ENCODE measurements at regions not wholly inside any gene's neighbourhood (a gene's known extent, or its start where the extent isn't known, plus 50 kb on each side); places are given as distances from the start of the nearest gene placed in this dataset.

DNA sequence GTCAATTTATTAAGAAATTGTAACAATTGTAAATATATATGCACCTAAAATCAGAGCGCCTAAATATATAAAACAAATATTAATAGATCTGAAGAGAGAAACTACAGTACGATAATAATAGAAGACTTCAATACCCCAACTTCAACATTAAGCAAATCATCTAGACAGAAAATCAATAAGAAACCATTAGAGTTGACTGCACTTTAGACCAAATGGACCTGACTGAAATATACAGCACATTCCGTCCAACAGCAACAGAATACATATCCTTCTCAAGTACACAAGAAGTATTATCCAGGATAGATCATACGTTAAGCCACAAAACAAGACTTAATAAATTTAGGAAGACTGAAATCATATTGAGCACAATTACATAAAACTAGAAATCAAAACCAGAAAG lies 208.7 kb downstream of the MED10 start:
- DNase-seq (ENCODE audit: low read depth, low spot score) = no peak

DNA sequence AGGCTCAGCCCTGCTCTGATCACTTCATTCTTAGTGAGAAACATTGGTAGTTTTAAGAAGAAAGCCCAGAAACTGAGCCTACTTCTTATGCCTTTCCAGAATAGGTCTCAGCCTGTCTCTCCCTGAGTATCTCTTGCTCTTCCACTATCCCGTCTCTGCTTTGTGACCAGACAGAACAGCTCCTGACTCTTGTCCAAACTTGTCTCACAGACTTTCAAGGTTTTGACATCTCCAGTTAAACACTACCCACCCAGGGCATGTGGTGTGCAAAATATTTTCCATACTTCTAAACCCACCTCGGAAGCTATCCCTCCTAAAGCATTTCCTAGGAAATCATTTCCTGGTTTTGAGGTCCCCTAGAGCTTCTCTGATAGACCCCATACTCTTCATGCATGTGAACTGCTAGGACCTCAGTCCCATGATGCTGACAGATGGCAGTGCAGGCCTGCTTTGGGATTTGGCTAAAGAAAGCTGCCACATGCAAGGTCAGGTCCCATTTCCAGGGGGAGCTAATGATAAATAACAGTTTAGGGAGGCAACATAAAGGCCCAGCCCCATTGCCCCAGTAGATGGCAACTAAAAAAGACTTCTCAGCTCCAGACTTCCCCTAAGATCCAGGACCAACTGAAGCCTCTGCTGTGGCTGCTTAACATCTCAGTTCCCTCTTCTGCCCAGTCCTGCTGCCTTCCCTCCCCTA lies 211.5 kb downstream of the MED10 start:
- DNase-seq (ENCODE audit: low read depth, low spot score) = no peak

DNA sequence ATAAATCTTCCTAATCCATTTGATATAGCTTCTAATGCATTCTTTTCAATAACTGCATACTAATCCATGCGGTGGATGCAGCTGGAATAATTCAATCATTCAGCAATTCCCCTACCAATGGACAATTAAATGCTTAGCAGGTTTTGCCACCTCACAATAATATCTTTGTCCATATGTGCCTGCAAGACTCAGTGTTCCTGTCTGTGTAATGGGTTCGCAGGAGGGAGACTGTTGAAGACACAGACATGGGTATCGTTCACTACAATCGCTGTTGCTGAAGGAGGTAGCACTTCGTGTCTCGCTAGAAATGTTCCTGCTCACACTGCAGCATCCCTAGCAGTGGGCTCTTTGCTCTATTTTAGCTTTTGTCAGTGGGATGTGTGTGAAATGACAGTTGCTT lies 214.4 kb downstream of the MED10 start:
- no peak for DNase-seq (ENCODE audit: low read depth, low spot score)

DNA sequence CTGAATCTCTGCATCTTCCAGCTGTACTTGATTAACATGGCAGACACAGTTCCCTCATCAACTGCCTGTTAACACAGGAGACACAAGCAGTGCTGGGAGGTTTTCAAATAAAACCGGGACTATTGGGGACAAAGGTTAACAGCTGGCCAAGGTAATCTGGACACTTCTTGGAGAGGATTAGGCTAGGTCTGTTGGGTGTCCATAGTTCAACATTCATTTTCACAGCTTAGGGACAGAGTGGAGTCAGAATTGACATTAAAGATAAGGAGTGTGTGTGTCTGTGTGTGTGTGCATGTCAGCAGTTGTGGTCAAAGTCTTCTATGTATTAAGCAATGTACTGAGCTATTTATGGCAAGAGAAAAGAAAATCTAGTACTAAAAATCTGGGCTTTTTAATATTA lies 216.2 kb downstream of the MED10 start:
- no peak for DNase-seq (ENCODE audit: low read depth, low spot score)

- no peak for DNase-seq (ENCODE audit: low read depth, low spot score)
Measured at GRCh38 chr5:6161257-6161656, 217.1 kb downstream of the MED10 start.

DNA sequence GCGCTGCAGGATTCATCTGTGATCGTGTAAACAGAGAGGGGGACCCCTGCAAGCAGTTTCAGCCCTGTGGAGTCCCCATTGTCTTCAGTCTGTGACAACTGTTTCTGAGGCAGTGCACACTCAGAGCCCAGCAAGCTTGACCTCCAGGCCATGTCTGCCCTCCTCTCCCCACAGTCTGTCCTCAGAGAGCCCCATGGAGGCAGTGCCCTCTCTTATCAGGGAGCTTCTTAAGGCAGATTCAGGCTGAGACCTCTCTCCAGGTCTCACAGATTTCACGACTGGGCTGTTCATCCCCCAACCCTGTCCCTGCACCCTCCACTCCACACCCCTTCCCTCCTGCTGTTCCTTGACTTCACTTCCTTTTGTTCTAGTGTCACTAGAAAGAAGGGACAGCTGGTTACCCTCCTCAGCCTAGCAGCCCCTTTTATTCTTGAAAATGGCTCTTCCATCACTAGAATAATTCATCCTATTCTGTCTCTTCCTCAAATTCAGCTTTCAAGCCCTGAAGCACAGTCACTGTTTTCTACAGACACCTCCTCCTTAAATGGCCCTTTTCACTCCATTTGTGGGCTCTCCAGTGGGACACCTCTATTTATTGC lies 218.4 kb downstream of the MED10 start:
- DNase-seq (ENCODE audit: low read depth, low spot score) = no peak

- DNase-seq (ENCODE audit: low read depth, low spot score) = peak; percentile 6
Measured at GRCh38 chr5:6158974-6159831, 219.1 kb downstream of the MED10 start.

DNA sequence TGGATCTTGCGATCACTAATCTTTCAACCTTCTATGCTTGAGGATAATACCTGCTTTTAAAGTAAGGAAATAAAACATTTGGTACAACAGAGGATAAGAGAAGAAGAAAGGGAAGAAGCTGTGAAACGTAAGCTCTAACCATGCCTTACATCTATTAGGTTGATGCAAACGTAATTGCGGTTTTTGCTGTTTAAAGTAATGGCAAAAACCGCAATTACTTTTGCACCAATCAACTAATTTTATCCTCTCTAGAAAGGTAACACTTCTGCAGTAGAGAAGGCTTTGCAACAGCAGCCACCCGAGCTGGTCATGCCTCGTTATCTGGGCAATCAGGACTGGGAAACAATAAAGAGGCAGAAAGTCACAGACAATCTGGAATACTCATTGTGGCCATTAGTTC lies 224.1 kb downstream of the MED10 start:
- DNase-seq (ENCODE audit: low read depth, low spot score) = no peak

DNA sequence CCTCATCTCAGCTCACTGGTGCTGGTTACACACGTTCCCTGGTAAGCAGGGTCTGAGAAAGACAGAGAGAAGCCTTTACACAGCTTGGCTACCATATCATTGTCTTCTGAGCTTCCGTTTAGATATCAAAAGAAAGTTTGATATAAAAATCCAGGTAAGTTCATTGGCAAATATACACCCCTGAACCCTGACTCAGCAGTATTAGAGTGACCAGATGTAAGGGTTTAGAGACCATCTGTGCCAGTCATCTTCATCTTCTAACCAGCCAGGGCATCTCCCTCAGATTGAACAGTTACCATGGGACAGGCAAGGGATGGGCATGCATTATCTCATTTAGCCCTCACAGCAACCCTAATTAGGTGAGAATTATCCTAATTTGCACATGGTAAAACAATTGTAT lies 232.1 kb downstream of the MED10 start:
- no peak for DNase-seq (ENCODE audit: low read depth, low spot score)

GRCh38 chr5:6145616-6146237 lies 232.6 kb downstream of the MED10 start:
- DNase-seq (ENCODE audit: low read depth, low spot score) = no peak

DNA sequence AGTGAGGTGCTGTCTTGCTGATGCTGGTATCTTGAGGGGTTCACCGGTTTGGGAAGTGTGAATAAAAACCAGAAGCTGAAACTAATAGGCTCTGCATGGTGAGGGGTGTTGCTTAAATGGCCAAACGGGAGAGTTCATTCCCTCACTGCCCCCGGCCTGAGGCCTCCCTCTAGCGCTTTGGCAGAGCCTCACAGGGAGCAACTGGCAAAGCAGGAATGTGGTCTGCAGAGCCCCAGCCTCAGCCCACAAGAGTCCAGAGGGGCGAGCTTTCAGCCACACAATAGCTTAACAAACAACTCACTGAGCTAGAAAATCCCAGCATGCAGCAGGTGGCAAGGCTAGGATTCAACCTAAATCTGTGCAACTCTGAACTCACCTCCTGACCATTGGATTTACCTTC lies 234.8 kb downstream of the MED10 start:
- no peak for DNase-seq (ENCODE audit: low read depth, low spot score)

DNA sequence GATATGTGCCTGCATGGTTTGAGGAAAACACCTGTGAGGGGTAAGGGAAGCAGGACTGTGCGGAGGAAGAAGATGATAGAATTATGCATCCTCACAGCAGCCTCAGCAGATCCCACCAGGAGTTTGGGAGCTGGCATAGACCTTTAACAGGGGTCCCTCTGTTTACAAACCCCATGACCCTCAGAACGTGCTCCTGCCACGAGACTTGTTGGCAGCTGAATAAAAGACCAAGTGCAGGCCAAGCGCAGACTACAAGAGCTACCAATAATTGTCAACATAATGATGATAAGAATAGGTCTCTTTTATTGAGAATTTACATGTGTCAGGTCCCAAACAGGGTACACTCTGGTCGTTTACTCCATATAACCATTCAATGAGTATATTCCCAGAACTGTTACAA lies 236.0 kb downstream of the MED10 start:
- no peak for DNase-seq (ENCODE audit: low read depth, low spot score)

DNA sequence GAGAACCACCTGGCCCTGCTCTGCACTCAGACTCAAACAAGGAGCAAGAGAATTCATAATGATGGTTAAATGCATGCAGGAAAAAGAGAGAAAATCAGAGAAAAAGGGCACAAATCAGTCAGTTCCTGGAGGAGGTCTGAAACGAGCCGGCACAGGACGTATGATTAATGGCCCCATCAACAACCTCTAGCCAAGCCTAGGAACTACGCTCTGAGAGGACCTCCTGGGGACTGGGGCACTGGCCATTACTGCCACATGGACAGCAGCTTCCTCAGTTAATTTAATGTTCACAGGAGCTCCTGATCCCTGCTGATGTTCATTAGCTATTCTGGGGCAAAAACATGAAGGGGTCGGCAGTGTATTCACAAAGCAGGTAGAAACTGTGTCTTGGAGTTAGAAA lies 238.1 kb downstream of the MED10 start:
- no peak for DNase-seq (ENCODE audit: low read depth, low spot score)

DNA sequence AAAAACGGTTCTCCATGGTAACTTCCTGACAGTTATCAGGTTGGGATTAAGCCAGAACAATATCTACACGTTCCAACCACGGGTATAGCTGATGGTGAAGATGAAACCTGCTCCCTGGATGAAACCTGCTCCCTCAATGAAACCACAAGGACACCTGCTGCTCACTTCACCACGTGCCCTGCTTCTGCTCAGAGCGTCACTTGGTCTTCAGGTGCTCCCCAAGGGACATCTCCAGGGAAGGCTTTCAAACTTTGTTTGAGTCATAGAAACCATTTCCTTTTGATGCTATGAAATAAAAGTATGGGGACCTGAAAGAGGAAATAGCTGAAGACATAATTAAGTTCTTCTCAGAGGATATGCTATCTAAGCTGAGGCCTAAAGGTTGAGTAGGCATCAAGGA lies 242.4 kb downstream of the MED10 start:
- no peak for DNase-seq (ENCODE audit: low read depth, low spot score)

DNA sequence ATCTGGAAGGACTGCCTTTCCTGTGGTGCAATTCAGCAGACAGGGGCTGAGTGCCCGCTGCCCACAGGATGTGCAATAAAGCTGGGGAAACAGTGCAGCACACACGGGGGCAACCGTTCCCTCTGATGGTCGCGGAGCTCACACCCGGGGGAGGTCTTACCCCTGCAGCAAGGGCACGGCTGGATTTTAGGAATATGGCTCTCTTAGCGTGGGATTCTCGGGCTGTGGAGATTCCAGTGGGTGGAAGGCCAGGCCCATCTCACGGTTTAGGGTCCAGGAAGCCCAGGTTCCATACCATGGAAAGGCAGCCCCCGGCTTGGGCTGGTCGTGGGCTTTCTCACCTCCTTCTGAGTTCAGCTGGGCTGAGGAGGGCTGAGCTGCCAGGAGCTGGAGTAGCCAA lies 244.1 kb downstream of the MED10 start:
- no peak for DNase-seq (ENCODE audit: low read depth, low spot score)

DNA sequence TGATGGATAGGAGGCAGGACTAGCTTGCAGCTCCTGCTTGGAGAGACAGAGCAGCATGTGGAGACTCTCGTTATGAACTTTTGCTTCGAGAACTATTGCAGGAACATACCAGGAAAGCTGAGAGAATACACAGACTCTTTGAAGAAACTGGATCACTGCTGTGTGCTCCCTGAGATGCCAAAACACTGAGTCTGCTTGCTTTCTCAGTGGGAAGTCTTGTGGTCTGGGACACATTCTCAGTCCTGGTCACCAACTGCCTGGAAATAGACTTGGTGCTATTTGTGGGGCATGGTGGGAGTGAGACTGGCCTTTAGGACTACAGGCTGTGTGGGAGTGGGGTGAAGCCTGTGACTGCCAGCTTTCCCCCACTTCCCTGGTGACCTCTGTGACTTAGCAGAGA lies 252.6 kb downstream of the MED10 start:
- DNase-seq (ENCODE audit: low read depth, low spot score) = no peak

DNA sequence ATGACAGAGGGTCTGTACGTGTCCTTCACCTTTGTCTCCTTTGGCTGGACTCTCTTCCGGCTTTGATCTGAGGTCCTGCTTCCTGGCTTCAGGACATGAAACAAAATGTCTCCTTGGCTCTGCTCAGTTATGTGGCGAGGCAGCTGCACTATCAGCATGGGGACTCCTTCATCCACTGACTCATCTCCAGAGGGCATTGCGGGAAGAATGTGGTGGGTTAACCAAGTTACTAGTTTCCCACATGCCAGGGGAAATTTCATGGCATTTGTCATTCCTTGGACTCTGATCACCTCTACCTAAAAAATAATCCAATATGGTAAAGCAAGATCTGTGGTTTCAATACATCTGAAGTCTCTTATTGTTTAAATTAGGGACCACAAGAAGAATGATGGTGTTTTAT lies 259.7 kb downstream of the MED10 start:
- DNase-seq (ENCODE audit: low read depth, low spot score) = no peak

GRCh38 chr5:6117212-6117611 lies 261.1 kb downstream of the MED10 start:
- DNase-seq (ENCODE audit: low read depth, low spot score) = no peak

- no peak for DNase-seq (ENCODE audit: low read depth, low spot score)
Measured at GRCh38 chr5:6115852-6116251, 262.5 kb downstream of the MED10 start.

DNA sequence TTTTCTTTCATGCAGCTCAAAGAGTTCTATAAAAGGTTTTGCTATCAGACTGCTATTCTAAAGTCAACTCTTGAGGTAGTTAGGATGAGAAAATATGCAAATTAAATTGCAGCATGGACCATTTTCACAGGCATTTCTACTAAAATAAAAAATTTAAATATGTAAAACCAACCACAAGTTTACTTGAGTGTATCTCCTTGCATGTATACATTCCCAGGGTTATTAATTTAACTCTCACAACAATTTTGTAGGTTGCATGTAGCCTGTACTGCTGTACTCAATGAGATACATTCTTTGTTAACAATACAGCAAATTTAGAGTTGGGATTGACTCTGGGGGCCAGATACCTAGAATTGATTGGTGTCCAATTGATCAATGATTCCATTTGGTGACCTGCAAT lies 265.8 kb downstream of the MED10 start:
- no peak for DNase-seq (ENCODE audit: low read depth, low spot score)

- DNase-seq (ENCODE audit: low read depth, low spot score) = no peak
Measured at GRCh38 chr5:6112125-6112524, 266.2 kb downstream of the MED10 start.

- no peak for DNase-seq (ENCODE audit: low read depth, low spot score)
Measured at GRCh38 chr5:6111131-6111530, 267.2 kb downstream of the MED10 start.

All from brain pericyte (primary cell).